Tibial artery (tissue), 4 donors: ENCODE measurements at regions not wholly inside any gene's neighbourhood (a gene's known extent, or its start where the extent isn't known, plus 50 kb on each side); places are given as distances from the start of the nearest gene placed in this dataset.

Experiments
- DNase-seq, 2 donors: peaks; one replicate each; pipeline ENCODE4 v3.0.0-alpha.2; 2019
- H3K27ac ChIP-seq, 2 donors: fragments of 200-600 bp; sonication (generic) in 1 of 2; 1 replicate in 1 of 2; 2 replicates in 1 of 2; pipeline ENCODE4 v1.5.1; 2018 to 2019; ENCODE audit warnings: mild to moderate bottlenecking in 1 of 2
- H3K27me3 ChIP-seq, 2 donors: fragments of 200-600 bp; sonication (generic) in 1 of 2; one replicate each; pipeline versions ENCODE4 v1.5.1 to v1.6.0; 2016 to 2019
- H3K36me3 ChIP-seq, 3 donors: fragments of 200-600 bp; sonication (generic) in 2 of 3; one replicate each; pipeline ENCODE4 v1.5.1; 2016 to 2019; ENCODE audit warnings: mild to moderate bottlenecking in 2 of 3
- H3K4me1 ChIP-seq, 4 donors: fragments of 200-600 bp; sonication (generic) in 2 of 4; 1 replicate in 3 of 4; 2 replicates in 1 of 4; pipeline ENCODE4 v1.5.1; 2016 to 2019
- H3K4me3 ChIP-seq, 2 donors: fragments of 200-600 bp; sonication (generic) in 1 of 2; 1 replicate in 1 of 2; 2 replicates in 1 of 2; pipeline ENCODE4 v1.5.1; 2018 to 2019; ENCODE audit warnings: mild to moderate bottlenecking in 2 of 2
- H3K9me3 ChIP-seq, 3 donors: fragments of 200-600 bp; sonication (generic) in 1 of 3; one replicate each; pipeline ENCODE4 v1.5.1; 2016 to 2019
- intact Hi-C: fragments of 100-400 bp; cut with DNase I; formaldehyde crosslinking; loops from one replicate; pipeline ENCODE4 v1.15.0; 2023; ENCODE audit warnings: low total_unique reads
- TF ChIP-seq, protein P1 (sequence below), 2 experiments: fragments of 200-600 bp in 1 of 2; fragments of 450-650 bp in 1 of 2; IDR thresholded peaks; one replicate each; pipeline ENCODE4 v1.5.1; 2017 to 2019; ENCODE audit warnings: antibody characterized with exemption in 2 of 2, mild to moderate bottlenecking in 1 of 2, moderate library complexity in 1 of 2

DNA sequence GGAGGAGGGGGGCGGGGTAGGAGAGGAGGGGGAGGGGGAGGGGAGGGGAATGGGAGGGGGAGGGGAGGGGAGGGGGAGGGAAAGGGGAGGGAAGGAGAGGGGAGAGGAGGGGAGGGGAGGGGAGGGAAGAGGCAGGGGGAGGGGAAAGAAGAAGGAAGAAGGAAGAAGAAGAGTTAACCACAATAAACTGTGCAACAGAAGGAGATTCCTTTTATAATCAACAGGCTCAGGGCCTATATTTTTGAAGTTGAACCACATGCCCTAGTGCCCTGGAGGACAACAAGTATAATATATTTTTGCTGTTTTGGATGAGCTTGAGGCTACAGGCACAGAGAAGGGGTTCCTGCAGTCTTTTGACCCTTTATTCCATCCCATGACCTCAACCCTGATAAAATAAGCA is 228.2 kb upstream of the IRF2BP2 start:
- H3K4me1 ChIP-seq: peaks cover 0 to 11% (median 0%) of the 10 kb centered on the region in 4 donors
- H3K27ac ChIP-seq: no peak overlapping the region
- H3K27me3 ChIP-seq: no peaks in the 10 kb centered on the region
- intact Hi-C loops: no loop called here
- TF ChIP-seq, protein P1, sequence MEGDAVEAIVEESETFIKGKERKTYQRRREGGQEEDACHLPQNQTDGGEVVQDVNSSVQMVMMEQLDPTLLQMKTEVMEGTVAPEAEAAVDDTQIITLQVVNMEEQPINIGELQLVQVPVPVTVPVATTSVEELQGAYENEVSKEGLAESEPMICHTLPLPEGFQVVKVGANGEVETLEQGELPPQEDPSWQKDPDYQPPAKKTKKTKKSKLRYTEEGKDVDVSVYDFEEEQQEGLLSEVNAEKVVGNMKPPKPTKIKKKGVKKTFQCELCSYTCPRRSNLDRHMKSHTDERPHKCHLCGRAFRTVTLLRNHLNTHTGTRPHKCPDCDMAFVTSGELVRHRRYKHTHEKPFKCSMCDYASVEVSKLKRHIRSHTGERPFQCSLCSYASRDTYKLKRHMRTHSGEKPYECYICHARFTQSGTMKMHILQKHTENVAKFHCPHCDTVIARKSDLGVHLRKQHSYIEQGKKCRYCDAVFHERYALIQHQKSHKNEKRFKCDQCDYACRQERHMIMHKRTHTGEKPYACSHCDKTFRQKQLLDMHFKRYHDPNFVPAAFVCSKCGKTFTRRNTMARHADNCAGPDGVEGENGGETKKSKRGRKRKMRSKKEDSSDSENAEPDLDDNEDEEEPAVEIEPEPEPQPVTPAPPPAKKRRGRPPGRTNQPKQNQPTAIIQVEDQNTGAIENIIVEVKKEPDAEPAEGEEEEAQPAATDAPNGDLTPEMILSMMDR (IDR thresholded peaks at IDR 0.05): no peak
- no peaks in the 10 kb centered on the region for H3K9me3 ChIP-seq
- no peaks in the 10 kb centered on the region for H3K36me3 ChIP-seq
- DNase-seq: no peak
- no peak overlapping the region for H3K4me3 ChIP-seq

DNA sequence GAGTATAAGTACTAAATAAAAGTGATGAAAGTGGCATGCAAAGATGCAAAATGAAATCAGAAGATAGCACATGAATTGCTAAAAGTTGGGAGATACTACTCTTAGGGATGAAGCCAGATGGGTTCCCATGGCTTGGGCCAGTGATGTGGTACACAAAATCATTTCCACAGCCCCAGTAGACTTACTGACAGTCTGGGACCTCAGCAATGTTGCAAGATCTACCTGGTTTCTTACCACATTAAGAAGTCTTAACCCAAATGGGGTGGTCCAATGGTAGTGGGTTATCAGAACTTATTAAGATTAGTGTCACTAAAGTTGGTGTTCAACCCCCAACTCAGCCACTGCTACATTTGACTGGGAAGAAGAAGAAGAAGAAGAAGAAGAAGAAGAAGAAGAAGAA is 227.7 kb upstream of the IRF2BP2 start:
- Histone ChIP-seq H3K9me3 (no peaks in the 10 kb centered on the region), H3K4me1 (peaks cover 0 to 8% (median 0%) of the 10 kb centered on the region in 4 donors), H3K36me3 (no peaks in the 10 kb centered on the region), H3K27me3 (no peaks in the 10 kb centered on the region), H3K27ac (no peak overlapping the region), H3K4me3 (no peak overlapping the region)
- no peak for DNase-seq
- intact Hi-C loops: no loop called here
- TF ChIP-seq, protein P1 (IDR thresholded peaks at IDR 0.05): no peak

DNA sequence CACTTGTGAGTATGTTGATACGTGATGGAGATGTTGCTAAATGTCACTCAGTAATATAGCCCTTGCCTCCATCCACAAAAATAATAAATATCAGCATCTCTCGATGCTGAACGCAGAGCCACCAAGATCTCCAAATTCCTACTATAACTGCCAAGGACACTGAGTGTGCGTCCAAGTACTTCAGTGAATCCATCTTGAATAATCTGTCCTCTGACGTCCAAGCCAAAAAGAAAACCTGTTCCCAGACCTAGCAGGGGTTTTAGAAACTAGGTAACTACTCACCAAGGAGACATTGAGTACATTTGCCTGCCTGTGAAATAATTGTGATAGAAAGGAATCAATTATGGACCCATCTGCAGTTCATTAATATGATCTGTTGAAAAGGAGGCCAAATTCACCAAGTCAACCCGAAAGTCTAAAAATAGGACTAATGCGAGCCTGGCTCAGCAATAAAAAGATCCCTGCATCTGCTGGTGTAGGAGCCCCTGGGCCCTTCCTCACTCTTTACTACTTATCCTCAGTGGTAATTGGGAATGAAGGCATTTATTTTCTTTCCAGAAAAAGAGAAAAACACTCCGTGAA is 226.9 kb upstream of the IRF2BP2 start:
- TF ChIP-seq, protein P1 (IDR thresholded peaks at IDR 0.05): no peak
- Histone ChIP-seq H3K4me3 (no peak overlapping the region), H3K4me1 (peaks cover 0 to 7% (median 0%) of the 10 kb centered on the region in 4 donors), H3K36me3 (no peaks in the 10 kb centered on the region), H3K27ac (no peak overlapping the region), H3K9me3 (no peaks in the 10 kb centered on the region), H3K27me3 (no peaks in the 10 kb centered on the region)
- intact Hi-C loops: no loop called here
- no peak for DNase-seq

DNA sequence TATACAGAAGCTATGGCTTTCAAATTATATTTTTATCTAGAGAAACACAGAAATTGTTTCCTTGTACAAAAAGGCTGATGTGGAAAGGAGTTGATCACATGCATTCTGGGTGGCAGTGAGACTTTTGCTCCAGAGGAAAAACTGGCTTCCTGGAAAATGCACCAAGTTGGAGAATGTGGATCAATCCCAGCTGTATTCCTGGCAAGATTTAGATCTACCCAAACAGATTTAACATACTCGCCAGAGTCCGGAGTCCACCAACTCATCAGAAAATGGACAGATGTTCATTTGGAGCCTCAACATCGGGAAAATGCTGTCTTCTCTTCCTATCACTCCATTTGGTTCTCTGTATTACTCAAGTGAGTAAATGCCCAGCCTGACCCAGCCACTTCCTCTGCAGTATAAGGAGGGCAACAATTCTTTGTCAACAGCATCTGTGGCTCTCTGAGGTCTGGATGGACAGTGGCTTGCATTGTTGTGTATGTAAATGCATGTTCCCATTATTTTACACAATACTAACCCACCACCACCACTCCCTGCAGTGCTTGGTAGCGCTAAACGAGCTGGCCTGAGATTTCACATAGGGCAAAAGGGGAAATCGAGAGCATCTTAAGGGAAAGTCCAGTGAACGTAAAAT is 226.2 kb upstream of the IRF2BP2 start:
- DNase-seq: no peak
- TF ChIP-seq, protein P1 (IDR thresholded peaks at IDR 0.05): no peak
- intact Hi-C loops: no loop called here
- peaks cover 0 to 7% (median 0%) of the 10 kb centered on the region in 4 donors for H3K4me1 ChIP-seq
- no peaks in the 10 kb centered on the region for H3K9me3 ChIP-seq
- H3K36me3 ChIP-seq: no peaks in the 10 kb centered on the region
- H3K27ac ChIP-seq: no peak overlapping the region
- no peaks in the 10 kb centered on the region for H3K27me3 ChIP-seq
- no peak overlapping the region for H3K4me3 ChIP-seq

DNA sequence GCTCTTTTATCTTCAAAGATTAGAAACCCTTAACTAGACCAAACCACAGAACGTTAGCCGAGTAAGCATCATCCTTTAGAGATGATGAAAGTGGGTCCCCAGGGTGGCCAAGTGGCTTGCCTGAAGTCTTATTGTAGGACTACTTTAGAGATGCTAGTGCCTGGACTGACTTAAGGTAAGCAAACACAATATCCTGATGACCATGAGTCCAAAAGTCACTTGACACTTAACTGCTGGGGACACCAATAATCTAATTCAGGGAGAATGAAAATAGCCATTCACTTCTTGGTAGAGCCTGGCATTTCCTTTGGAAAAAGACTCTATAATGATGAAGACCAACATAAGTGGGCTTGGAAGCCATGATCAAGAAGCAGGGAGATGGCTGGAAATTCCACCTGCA is 225.3 kb upstream of the IRF2BP2 start:
- DNase-seq: no peak
- no peaks in the 10 kb centered on the region for H3K36me3 ChIP-seq
- no peak overlapping the region for H3K4me3 ChIP-seq
- peaks cover 0 to 7% (median 0%) of the 10 kb centered on the region in 4 donors for H3K4me1 ChIP-seq
- TF ChIP-seq, protein P1 (IDR thresholded peaks at IDR 0.05): no peak
- intact Hi-C loops: no loop called here
- H3K27me3 ChIP-seq: no peaks in the 10 kb centered on the region
- no peaks in the 10 kb centered on the region for H3K9me3 ChIP-seq
- H3K27ac ChIP-seq: no peak overlapping the region
